HG03066 (cell line): ENCODE measurements at regions not wholly inside any gene's neighbourhood (a gene's known extent, or its start where the extent isn't known, plus 50 kb on each side); places are given as distances from the start of the nearest gene placed in this dataset.
"Not testable (repeated sequence)": the region's sequence is repeated elsewhere in the genome, so short reads cannot be mapped to it uniquely, and the experiment has no call there.

Source experiments
- ATAC-seq: cut with Tn5 transposase; IDR thresholded peaks from one replicate; pipeline ENCODE4 v1.9.1; 2021; ENCODE audit warnings: low read depth; ENCODE audit not compliant: unreplicated experiment

DNA sequence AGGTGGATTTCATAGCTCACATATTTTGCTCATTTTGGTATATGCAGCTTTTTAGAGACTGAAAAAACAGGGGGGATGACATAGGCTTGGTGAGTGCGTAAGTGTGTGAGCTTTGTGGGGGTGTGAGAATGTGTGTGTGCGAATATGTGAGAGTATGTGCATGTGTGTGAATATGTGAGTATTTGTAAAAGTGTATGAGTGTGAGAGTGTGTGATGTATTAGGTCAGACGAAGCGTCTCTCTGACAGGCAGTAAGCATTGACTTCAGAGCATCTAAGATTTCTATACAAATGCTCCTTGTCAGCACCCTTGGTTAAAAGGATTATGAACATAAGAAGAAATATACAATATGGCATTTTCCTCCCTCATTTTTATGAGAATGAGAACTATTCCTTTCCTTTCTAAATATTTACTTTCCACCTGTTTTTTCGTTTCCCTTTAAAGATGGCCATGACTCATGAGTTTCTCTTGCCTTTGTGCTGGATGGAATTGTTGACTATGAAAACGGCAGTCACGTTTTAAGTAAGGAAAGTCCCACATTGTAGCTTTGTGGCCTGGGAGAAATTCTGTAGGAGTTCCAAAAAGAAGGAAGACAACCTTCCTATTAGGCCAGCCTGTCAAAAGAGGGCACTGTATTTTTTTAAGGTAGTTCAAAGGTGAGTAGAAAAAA is 276.4 kb downstream of the FOXL1 start:
- ATAC-seq = no peak

DNA sequence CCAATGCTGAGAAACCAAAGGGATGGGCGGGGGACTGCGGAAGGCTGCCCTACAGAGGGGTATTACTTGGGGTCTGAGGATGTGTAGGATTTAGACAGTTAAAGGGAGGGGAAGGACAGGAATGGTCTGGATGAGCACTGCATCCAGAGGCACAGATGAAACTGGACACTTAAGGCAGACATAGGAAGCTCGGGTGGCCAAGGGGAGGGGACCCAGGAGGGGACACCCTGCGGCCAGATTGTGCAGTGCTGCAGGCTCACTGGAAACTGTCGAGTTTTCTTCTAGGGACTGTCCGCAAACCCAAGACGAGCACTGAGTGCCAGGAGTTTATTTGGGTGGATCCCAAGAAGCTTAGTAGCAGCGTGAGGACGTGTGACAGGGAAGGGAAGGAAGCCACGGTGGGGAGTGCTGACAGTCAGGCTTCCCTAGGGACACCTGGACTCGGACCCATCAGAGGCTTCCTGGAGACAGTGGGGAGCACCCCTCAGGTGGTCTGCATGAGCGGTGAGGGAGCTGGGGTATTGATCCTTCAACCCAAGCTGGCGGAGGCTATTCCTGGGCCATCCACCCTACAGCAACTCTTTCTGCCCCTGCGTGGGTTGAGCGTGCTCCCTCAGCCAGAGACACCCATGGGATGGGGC is 278.7 kb downstream of the FOXL1 start:
- no peak for ATAC-seq

DNA sequence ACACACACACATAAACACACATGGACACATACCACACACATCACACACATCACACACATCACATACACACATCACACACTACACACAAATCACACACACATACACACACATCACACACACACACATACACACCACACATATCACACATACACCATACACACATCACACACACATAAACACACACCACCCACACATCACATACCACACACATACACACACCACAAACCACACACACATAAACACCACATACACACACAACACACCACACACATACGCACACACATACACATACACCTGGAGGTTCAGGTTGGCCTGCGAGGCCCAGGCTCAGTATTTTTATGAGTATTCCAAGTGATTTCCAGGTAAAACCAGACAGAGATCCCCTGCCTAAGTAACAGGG is 279.5 kb downstream of the FOXL1 start:
- ATAC-seq = no peak

DNA sequence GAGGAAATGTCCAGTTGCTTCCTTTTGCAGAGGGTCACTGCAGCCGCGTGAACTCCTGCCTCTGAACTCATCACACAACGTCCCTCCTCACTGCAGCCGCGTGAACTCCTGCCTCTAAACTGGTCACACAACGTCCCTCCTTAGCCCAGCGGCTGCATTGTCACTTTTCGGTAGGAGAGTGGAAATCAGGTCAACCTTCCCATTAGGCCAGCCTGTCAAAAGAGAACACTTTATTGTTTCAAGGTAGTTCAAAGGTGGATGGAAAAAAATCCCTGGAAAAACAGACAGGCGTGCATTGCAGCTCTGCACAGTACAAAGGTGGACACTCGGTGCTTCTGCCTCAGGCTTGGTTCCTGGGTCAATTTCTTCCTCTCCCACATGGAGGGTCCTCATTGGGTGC is 280.2 kb downstream of the FOXL1 start:
- no peak for ATAC-seq

DNA sequence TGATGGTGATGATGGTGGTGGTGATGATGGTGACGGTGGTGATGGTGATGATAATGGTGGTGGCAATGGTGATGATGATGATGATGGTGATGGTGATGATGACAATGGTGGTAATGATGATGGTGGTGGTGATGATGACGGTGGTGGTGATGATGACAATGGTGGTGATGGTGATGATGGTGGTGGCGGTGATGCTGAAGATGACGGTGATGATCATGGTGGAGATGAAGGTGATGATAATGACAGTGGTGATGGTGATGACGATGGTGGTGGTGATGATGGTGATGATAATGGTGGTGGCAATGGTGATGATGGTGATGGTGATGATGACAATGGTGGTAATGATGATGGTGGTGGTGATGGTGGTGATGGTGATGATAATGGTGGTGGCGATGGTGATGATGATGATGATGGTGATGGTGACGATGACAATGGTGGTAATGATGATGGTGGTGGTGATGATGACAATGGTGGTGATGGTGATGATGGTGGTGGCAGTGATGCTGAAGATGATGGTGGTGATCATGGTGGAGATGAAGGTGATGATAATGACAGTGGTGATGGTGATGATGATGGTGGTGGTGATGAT is 283.0 kb downstream of the FOXL1 start:
- ATAC-seq = not testable (repeated sequence)

DNA sequence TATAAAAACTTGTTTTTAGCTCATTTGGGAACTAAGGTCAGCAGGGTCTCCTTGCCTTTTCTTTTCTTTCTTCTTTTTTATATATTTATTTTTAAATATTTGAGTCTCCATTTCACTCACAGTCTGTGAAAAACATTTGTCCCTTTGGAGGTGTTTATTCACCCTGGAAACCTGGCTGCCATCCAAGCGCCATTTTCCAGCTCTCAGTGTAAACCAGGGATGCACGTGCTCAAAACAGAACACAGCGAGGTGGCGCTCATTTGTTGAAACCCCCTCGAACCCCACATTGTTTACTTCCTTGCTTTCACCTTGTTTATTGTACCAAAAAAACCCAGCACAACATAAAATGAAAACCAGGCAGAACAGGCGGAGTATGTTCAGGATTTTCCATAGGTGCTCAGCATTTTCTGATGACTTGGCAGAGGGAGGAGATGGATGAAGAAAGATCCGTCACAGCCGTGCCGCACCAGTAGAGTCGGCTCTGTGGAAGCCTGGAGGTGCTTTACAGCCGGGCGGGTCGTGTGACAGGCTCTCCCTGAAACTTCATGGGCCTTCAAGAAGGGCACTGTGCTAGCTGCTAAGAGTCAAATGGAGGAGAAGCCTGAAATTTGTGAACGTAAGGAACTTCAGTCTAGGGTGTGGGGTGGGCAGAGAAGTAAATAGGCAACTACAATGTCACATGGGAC is 284.4 kb downstream of the FOXL1 start:
- no peak for ATAC-seq

DNA sequence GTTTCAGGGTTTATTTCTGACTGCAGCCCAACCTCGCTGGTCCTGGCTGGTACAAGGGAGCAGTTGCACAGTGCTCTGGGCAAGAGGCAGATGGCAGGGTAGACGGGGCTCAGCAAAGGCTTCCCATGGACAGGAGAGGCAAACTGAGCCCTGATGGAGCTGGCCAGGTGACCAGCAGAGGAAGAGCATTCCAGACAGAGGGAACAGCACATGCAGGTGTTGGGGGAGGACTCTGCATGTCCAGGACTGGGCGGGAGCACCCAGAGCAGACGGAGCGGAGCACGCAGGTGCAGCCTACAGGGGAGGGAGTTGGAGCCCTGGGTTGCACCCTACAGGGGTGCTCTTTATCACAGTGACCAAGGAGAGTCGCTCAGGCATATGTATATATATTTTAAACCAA is 285.3 kb downstream of the FOXL1 start:
- ATAC-seq = no peak

DNA sequence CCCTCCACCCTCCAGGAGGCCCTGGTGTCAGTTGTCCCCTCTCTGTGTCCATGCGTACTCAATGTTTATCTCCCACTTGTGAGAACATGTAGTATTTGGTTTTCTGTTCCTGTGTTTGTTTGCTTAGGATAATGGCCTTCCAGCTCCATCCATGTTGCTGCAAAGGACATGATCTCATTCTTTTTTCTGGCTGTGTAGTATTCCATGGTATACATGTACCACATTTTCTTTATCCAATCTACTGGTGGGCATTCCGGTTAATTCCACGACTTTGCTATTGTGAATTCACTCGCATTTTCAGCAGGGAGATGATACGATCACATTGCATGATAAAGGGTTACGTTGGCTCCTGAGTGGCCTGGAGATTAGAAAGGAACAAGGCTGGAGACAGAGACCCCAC is 286.2 kb downstream of the FOXL1 start:
- no peak for ATAC-seq

DNA sequence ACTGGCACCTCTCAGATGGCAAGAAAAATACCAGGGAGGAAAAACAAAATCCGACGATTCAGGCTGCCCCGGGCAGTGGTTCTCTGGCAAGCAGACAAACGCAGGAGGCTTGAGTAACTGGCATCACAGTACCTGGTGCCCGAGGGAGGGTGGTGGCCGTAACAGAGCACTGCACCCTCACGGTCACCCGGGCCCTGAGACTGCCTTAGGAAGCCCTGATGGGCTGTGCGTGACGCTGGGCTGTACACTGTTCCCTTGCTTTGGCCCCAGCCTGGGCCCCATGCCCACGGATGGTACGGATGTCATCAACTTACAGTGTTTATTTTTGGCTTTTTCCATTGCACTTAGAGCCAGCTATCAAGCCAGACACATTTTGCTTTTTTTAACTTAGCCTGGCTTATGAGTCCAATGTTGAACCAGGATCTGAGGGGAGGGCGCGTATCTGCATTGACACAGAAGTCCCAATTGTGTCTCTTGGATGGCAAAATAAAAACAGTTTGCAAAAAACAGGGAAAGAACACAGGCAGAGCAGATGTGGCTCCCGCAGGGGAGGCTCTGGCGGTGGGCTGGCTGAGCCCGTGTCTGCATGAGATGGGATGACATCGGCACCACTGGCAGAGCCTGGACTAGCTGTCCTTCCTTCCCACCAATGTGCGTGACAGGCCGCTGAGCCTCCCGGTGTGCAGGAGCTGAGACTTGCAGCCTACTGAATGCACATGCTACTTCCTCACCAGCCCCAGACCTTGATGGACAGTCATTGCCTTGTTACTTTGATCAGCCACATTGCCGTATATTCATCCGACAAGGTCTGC is 287.7 kb downstream of the FOXL1 start:
- no peak for ATAC-seq

DNA sequence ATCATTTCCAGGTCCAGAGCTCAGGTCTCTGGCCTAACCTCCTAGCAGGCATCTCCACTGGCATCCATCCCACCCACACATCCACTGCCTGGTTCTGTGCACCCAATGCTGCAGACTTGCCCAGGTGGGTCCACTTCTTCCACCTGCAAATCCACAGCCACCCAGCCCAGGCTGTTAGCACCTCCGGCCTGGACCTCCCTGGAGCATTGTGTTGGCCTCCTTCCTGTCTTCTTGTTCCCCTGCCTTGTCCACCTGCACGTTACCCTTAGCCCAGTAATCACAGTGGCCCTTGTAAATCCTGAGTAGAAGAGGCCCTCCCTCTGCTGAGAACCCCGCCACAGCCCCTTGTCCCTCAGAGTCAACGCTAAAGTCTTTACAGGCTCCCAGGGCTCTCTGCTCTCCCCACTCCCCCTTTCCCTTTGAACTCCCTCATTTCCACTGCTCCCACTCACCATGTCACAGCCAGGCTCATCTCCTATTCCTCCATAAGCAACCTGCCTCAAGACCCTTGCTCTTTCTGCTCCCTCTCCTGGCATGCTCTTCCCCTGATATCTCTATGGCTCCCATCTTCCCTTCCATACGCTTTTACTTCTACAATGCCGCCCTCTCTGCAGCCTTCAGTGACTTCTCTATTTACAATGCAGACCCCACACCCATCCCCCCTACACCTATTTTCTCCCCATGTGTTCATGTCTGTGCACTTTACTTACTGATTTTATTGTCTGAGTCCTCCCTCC is 288.8 kb downstream of the FOXL1 start:
- no peak for ATAC-seq

DNA sequence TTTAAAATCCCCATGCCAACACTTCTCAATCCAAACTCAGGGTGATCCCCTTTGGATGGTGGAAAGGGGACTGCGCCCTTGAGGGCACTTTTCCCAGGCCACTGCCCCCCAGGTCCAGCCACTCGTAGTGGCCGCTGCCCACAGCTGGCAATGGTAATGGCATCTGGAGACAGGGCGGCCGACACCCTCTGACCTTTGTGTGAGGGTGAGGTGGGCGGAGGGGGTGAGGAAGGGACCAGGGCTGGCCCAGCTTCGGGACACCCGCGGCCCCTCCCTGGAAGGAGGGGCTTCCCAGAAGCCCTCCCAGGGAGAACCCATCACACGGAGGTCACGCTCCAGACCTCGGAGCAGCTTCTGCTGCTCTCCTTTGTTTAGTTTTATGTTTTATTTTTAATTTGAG is 289.7 kb downstream of the FOXL1 start:
- ATAC-seq = no peak

DNA sequence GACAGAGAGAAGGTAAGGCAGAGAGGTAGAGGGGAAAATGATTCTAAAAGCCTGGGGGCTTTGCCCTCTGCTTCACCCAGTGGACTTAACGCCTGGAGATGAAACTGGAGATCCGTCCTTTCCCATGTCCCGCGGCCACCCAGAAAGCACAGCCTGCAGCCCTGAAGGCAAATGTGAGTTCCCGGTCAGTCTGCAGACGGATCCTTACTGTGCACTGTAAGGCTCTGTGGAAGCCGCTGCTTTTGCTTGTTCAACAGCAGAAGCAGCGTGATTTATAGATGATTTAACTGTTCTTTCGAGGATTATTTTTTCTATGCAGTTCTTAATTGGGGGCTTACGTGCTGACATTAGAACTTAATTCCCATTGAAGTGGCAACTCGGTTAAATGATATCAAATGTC is 290.4 kb downstream of the FOXL1 start:
- no peak for ATAC-seq

DNA sequence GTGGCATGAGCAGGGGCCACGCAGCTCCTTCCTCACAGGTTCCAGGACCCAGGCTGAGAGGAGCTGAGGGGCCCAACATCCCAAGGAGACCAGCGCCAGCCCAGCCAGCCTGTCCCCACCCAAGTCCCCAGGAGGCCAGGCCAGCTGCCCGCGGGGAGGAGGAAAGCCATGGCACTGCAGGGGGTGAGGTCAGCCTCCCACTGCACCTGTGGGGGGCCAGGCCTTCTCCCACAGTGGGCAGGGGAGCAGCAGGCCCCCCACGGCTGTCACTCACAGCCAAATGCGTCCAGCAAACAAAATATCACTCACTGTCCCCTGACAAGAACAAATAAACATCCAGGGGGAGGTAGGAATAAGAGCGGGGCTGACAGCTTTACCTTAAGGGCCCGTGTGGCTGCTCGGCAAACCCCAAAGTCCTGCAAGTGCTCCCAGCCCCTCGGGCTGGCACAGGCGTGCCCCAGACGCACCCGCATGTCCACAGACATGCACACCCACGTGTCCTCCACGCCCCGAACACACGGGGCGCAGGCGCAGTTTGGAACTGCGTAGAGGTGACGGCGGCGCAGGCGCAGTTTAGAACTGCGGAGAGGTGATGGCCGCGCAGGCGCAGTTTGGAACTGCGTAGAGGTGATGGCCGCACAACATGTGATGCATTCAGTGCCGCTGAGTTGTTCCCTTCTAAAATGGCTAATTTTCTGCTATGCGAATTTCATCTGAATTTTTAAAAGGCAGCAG is 291.1 kb downstream of the FOXL1 start:
- no peak for ATAC-seq

DNA sequence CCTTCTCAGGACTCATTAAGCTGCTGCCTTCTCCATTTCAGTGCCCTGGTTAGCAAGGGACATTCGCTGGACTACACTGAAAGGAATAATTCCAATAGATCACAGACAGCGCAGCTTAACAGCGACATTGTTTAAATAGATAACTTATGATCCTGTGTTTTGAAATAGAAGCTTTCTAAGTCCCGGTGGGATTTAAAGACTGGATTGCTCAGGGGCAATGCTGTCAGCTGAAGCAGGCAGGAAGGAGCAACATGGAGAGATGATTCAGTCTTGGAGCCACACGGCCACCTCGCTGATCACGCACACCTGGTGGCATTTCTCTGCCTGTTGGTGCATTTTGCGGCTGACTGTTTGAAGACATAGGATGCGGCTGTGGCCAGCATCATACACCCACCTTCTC is 292.0 kb downstream of the FOXL1 start:
- ATAC-seq = no peak

DNA sequence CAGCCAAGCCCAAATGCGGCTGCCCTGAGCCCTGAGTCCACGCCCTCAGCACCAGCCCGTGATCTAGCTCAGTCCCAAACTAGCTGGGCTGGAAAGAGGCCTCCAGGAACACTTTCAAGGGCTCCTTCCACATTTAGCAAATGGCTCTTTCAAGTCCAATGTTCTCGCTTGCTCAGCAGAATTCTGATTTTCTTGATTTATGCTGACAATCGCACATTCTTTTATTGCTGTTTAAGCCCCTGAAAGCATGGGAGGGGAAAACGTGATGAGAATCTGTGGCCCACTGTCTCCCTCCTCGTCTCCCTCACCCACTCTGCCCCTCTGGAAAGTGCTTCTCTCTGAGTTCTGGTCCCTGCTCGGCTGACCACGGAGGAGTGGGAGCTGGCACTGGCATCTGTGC is 293.8 kb downstream of the FOXL1 start:
- ATAC-seq = no peak

DNA sequence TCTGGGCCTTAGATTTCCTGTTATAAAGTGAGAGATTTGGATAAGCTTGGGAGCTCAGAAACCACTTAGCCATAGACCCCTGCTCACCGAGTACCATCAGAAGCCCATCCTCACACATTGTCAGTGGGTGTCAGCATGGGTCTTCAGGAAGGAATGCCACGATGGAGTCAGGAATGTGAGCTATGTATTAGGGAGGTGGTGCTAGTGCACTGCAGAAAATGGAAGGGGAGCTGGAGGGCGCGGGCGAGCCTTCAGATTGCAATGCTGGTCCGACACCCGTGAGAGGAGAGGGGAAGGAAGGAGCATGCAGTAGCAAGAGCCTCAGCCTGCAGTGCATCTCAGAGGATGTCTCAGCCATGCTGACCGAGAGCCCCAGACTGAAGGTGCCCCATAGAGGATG is 294.5 kb downstream of the FOXL1 start:
- ATAC-seq = no peak

DNA sequence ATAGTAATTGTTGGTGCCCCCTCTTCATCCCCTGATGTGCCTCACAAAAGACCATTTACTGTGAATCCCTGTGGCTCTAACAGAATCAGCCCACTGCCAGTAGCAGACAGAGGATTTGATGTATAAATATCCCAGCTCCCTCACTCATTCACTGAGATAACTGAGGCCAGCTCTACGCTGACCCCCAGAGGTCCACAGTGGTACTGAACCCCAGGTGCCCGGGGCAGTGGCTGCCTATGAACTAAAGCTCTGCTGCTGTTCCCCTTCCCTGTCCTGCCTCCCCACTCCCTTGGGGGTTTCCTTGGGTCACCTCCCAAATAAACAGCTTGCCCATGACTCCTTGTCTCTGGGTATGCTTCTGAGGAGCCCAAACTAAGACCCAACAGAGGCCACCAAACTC is 295.8 kb downstream of the FOXL1 start:
- no peak for ATAC-seq

DNA sequence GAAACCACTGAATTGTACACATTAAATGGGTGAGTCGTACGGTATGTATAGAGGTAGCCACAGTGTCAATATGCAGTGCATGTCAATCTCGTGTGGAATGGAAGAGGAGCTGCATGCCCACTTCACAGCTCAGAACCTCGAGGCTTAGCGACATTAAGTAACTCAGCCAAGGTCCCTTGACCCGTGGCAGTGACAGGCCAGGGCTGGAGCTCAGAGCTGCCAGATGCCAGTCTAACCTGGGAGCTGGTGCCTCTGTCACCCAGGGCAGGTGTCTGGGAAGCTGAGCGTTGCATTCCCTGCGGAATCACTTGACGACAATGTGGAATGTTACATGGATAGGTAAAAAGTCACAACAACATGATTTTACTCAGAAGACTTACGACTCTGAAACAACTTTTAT is 298.1 kb downstream of the FOXL1 start:
- ATAC-seq = no peak

DNA sequence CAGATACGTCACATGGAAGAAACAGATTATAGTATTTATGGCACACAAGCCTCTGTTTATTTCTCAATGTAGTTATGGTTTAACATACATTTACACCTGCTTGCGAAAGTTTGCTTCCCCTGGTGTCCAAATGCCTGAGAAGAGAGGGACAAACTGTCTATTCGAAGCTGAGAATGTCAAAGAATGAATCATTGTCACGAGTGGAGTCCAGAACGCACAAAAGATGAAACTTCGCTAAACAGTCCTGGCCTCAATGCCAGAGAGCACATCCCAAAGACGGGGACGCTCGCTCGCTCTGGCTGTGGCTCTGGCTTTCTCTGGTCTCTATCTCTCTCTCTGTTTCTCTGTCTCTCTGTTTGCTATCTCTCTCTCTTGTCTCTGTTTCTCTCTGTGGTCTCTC is 298.8 kb downstream of the FOXL1 start:
- ATAC-seq = no peak

DNA sequence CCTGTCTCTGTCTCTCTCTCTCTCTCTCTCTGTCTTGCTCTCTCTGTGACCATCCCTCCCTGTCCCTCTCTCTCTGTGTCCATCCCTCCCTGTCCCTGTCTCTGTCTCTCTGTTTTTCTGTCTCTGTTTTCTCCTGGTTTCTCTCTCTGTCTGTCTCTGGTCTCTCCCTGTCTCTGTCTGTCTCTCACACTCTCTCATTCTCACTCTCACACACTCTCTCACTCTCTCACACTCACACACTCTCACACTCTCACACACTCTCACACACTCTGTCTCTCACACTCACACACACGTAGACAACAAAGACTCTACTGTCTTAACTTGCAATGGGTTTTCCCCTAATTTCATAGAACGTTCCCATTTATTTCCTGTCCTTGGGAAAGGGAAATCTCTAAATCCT is 299.5 kb downstream of the FOXL1 start:
- no peak for ATAC-seq
